HG02981 (cell line): ENCODE measurements at regions not wholly inside any gene's neighbourhood (a gene's known extent, or its start where the extent isn't known, plus 50 kb on each side); places are given as distances from the start of the nearest gene placed in this dataset.
A peak's percentile ranks its signal among the peaks of the same experiment; 100 is the strongest.
"Not testable (repeated sequence)": the region's sequence is repeated elsewhere in the genome, so short reads cannot be mapped to it uniquely, and the experiment has no call there.

Experiments used
- ATAC-seq: cut with Tn5 transposase; IDR thresholded peaks from one replicate; pipeline ENCODE4 v1.9.1; 2021; ENCODE audit warnings: mild to moderate bottlenecking, moderate library complexity; ENCODE audit not compliant: unreplicated experiment

- not testable (repeated sequence) for ATAC-seq
Observed at GRCh38 chr4:73671348-73671747, 51.1 kb upstream of the RASSF6 start.

- ATAC-seq = no peak
Observed at GRCh38 chr4:73673286-73673685, 53.0 kb upstream of the RASSF6 start.

- ATAC-seq = no peak
Observed at GRCh38 chr4:73674451-73674919, 54.2 kb upstream of the RASSF6 start.

- no peak for ATAC-seq
Observed at GRCh38 chr4:73675623-73676022, 55.4 kb upstream of the RASSF6 start.

GRCh38 chr4:73676136-73676535 lies 55.9 kb upstream of the RASSF6 start:
- ATAC-seq = no peak

GRCh38 chr4:73676861-73677323 lies 56.7 kb upstream of the RASSF6 start:
- peak; percentile 85 for ATAC-seq

- ATAC-seq = no peak
Observed at GRCh38 chr4:73679836-73680235, 59.6 kb upstream of the RASSF6 start.

- no peak for ATAC-seq
Observed at GRCh38 chr4:73681776-73682175, 58.6 kb upstream of the CXCL8 start.

- ATAC-seq = no peak
Observed at GRCh38 chr4:73682508-73682907, 57.9 kb upstream of the CXCL8 start.

- no peak for ATAC-seq
Observed at GRCh38 chr4:73683033-73683432, 57.3 kb upstream of the CXCL8 start.

- no peak for ATAC-seq
Observed at GRCh38 chr4:73683456-73683855, 56.9 kb upstream of the CXCL8 start.

- ATAC-seq = no peak
Observed at GRCh38 chr4:73684097-73684496, 56.3 kb upstream of the CXCL8 start.

GRCh38 chr4:73685052-73685451 lies 55.3 kb upstream of the CXCL8 start:
- ATAC-seq = no peak

- no peak for ATAC-seq
Observed at GRCh38 chr4:73687421-73687820, 52.9 kb upstream of the CXCL8 start.

GRCh38 chr4:73690051-73690738 lies 50.2 kb upstream of the CXCL8 start:
- no peak for ATAC-seq
